ENCODE measurements at regions not wholly inside any gene's neighbourhood (a gene's known extent, or its start where the extent isn't known, plus 50 kb on each side); places are given as distances from the start of the nearest gene placed in this dataset.
"Not testable (repeated sequence)": the region's sequence is repeated elsewhere in the genome, so short reads cannot be mapped to it uniquely, and the experiment has no call there.

GRCh38 chr9:81032030-81032572 lies 657.2 kb downstream of the TLE1 start:
- no peak for TF ChIP-seq CTCF (IDR thresholded peaks at IDR 0.05)
- ATAC-seq (ENCODE audit: low FRiP score): peak; percentile 71
- no peak for DNase-seq (ENCODE audit: low spot score)

GRCh38 chr9:81031422-81032029 lies 657.8 kb downstream of the TLE1 start:
- no peak for DNase-seq (ENCODE audit: low spot score)
- no peak for TF ChIP-seq CTCF (IDR thresholded peaks at IDR 0.05)

GRCh38 chr9:81030027-81030426 lies 659.3 kb downstream of the TLE1 start:
- DNase-seq (ENCODE audit: low spot score) (no peak), ATAC-seq (ENCODE audit: low FRiP score) (no peak)
- TF ChIP-seq CTCF (IDR thresholded peaks at IDR 0.05): no peak

More at GRCh38 chr9:81031422-81032029, 657.8 kb downstream of the TLE1 start:
- peak; percentile 7 for ATAC-seq (ENCODE audit: low FRiP score)

- DNase-seq (ENCODE audit: low spot score) (no peak), ATAC-seq (ENCODE audit: low FRiP score) (no peak)
- TF ChIP-seq CTCF (IDR thresholded peaks at IDR 0.05): no peak
Measured at GRCh38 chr9:81028504-81028903, 660.8 kb downstream of the TLE1 start.

GRCh38 chr9:81022177-81022576 lies 667.2 kb downstream of the TLE1 start:
- ATAC-seq (ENCODE audit: low FRiP score) (no peak), DNase-seq (ENCODE audit: low spot score) (no peak)

GRCh38 chr9:81014945-81015344 lies 674.4 kb downstream of the TLE1 start:
- not testable (repeated sequence) for ATAC-seq (ENCODE audit: low FRiP score)

More at GRCh38 chr9:81022177-81022576, 667.2 kb downstream of the TLE1 start:
- no peak for TF ChIP-seq CTCF (IDR thresholded peaks at IDR 0.05)

GRCh38 chr9:81013191-81013590 lies 676.2 kb downstream of the TLE1 start:
- not testable (repeated sequence) for DNase-seq (ENCODE audit: low spot score); ATAC-seq (ENCODE audit: low FRiP score)

More at GRCh38 chr9:81014945-81015344, 674.4 kb downstream of the TLE1 start:
- not testable (repeated sequence) for DNase-seq (ENCODE audit: low spot score)

- ATAC-seq (ENCODE audit: low FRiP score) (no peak), DNase-seq (ENCODE audit: low spot score) (no peak)
- TF ChIP-seq CTCF (IDR thresholded peaks at IDR 0.05): no peak
Measured at GRCh38 chr9:81002906-81003305, 686.4 kb downstream of the TLE1 start.
